HepG2 (cell line): ENCODE measurements at regions not wholly inside any gene's neighbourhood (a gene's known extent, or its start where the extent isn't known, plus 50 kb on each side); places are given as distances from the start of the nearest gene placed in this dataset.

Experiments used
- RAD21 ChIP-seq: fragments of 450-650 bp; formaldehyde crosslinking; IDR thresholded peaks from 2 replicates; pipeline ENCODE4 v1.5.0; 2020; ENCODE audit warnings: mild to moderate bottlenecking
- ZNF138 ChIP-seq: sonication (generic); formaldehyde crosslinking; IDR thresholded peaks from 2 replicates; pipeline ENCODE4 v1.5.0; 2020; ENCODE audit warnings: mild to moderate bottlenecking, low read depth, missing genetic modification reagents

DNA sequence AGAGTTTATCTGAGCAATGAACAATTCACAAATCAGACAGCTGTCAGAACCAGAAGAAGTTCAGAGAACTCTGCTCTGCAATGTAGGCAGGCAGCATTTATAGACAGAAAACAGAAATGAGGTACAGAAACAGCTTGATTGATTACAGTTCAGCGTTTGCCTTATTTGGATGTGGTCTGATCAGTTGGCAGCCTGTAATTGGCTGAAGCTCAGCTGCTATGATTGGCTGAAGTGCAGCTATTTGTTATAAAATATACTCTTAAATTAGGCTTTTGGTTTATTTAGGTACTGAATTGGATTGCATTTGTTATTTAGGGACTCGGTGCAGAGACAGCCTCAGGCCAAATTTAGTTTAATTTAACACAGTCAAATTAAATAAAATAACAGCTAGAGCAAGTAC lies 85.8 kb upstream of the JAZF1 start:
- no peak for TF ChIP-seq RAD21
- no peak for TF ChIP-seq ZNF138 (CRISPR knock-in tag)
